H9 (cell line): ENCODE measurements at regions not wholly inside any gene's neighbourhood (a gene's known extent, or its start where the extent isn't known, plus 50 kb on each side); places are given as distances from the start of the nearest gene placed in this dataset.

Experiments used
- DNase-seq: peaks from one replicate; pipeline ENCODE4 v3.0.0-alpha.2; 2017
- H2AFZ ChIP-seq: one replicate; pipeline ENCODE4 v1.6.1; 2013; ENCODE audit warnings: mild to moderate bottlenecking, low read length, control low read depth, moderate library complexity
- H2AK5ac ChIP-seq: 2 replicates; pipeline ENCODE4 v1.6.1; 2013; ENCODE audit warnings: low read length, control low read depth, mixed read lengths; ENCODE audit not compliant: insufficient read length
- H2BK120ac ChIP-seq: one replicate; pipeline ENCODE4 v1.6.1; 2013; ENCODE audit warnings: low read depth, mild to moderate bottlenecking, low read length, control low read depth, inconsistent platforms; ENCODE audit not compliant: poor library complexity, severe bottlenecking
- H2BK12ac ChIP-seq: 2 replicates; pipeline ENCODE4 v1.6.1; 2013; ENCODE audit warnings: low read length, control low read depth, mixed read lengths, low read depth; ENCODE audit not compliant: insufficient read length
- H2BK15ac ChIP-seq: 2 replicates; pipeline ENCODE4 v1.6.1; 2013; ENCODE audit warnings: low read depth, low read length, control low read depth
- H2BK20ac ChIP-seq: one replicate; pipeline ENCODE4 v1.6.1; 2013; ENCODE audit warnings: low read depth, mild to moderate bottlenecking, low read length, control low read depth, inconsistent platforms; ENCODE audit not compliant: poor library complexity, severe bottlenecking
- H2BK5ac ChIP-seq: 2 replicates; pipeline ENCODE4 v1.6.1; 2013; ENCODE audit warnings: low read length, control low read depth, mixed read lengths; ENCODE audit not compliant: insufficient read length
- H3K14ac ChIP-seq: 2 replicates; pipeline ENCODE4 v1.6.1; 2013; ENCODE audit warnings: low read length, control low read depth; ENCODE audit not compliant: insufficient read depth
- H3K18ac ChIP-seq: 2 replicates; pipeline ENCODE4 v1.6.1; 2013; ENCODE audit warnings: low read depth, mild to moderate bottlenecking, mixed read lengths, low read length, control low read depth; ENCODE audit not compliant: insufficient read length
- H3K23ac ChIP-seq: 2 replicates; pipeline ENCODE4 v1.6.1; 2013; ENCODE audit warnings: low read length, control low read depth, mixed read lengths, low read depth; ENCODE audit not compliant: insufficient read length
- H3K23me2 ChIP-seq: 2 replicates; pipeline ENCODE4 v1.6.1; 2013; ENCODE audit warnings: low read depth, mild to moderate bottlenecking, mixed read lengths, low read length, control low read depth; ENCODE audit not compliant: insufficient read length, poor library complexity, severe bottlenecking
- H3K27ac ChIP-seq: 2 replicates; pipeline ENCODE4 v1.5.1; 2013; ENCODE audit warnings: low read length, control low read depth, mixed read lengths, low read depth; ENCODE audit not compliant: insufficient read length
- H3K27me3 ChIP-seq: 2 replicates; pipeline ENCODE4 v1.6.1; 2013; ENCODE audit warnings: low read length, control low read depth, inconsistent platforms; ENCODE audit not compliant: insufficient read depth
- H3K4ac ChIP-seq: 2 replicates; pipeline ENCODE4 v1.6.1; 2013; ENCODE audit warnings: low read depth, mild to moderate bottlenecking, control low read depth, inconsistent platforms, low read length, moderate library complexity
- H3K4me1 ChIP-seq: 2 replicates; pipeline ENCODE4 v1.6.1; 2013; ENCODE audit warnings: low read length, control low read depth, inconsistent platforms; ENCODE audit not compliant: insufficient read depth
- H3K4me2 ChIP-seq: 2 replicates; pipeline ENCODE4 v1.6.1; 2013; ENCODE audit warnings: low read length, control low read depth, mixed read lengths; ENCODE audit not compliant: insufficient read length, insufficient read depth
- H3K56ac ChIP-seq: 2 replicates; pipeline ENCODE4 v1.6.1; 2013; ENCODE audit warnings: low read depth, mild to moderate bottlenecking, mixed read lengths, low read length, control low read depth; ENCODE audit not compliant: insufficient read length
- H3K79me1 ChIP-seq: 2 replicates; pipeline ENCODE4 v1.6.1; 2013; ENCODE audit warnings: low read depth, mild to moderate bottlenecking, moderate library complexity, low read length, control low read depth, inconsistent platforms; ENCODE audit not compliant: insufficient read depth, poor library complexity, severe bottlenecking
- H3K79me2 ChIP-seq: 2 replicates; pipeline ENCODE4 v1.6.1; 2013; ENCODE audit warnings: low read length, control low read depth, inconsistent platforms; ENCODE audit not compliant: insufficient read depth
- H3K9ac ChIP-seq: 2 replicates; pipeline ENCODE4 v1.6.1; 2013; ENCODE audit warnings: low read length, control low read depth, mixed read lengths; ENCODE audit not compliant: insufficient read length; ENCODE audit errors: extremely low read depth
- H3K9me3 ChIP-seq: one replicate; pipeline ENCODE4 v1.6.1; 2013; ENCODE audit warnings: low read depth, low read length, inconsistent platforms; ENCODE audit not compliant: control insufficient read depth
- H3T11ph ChIP-seq: one replicate; pipeline ENCODE4 v1.6.1; 2013; ENCODE audit warnings: mild to moderate bottlenecking, low read length, control low read depth, inconsistent platforms
- H4K20me1 ChIP-seq: one replicate; pipeline ENCODE4 v1.6.1; 2013; ENCODE audit not compliant: control insufficient read depth, insufficient read length, insufficient read depth
- H4K5ac ChIP-seq: 2 replicates; pipeline ENCODE4 v1.6.1; 2013; ENCODE audit warnings: low read depth, mild to moderate bottlenecking, mixed read lengths, low read length, control low read depth; ENCODE audit not compliant: insufficient read length
- H4K8ac ChIP-seq: replicated peaks from 2 replicates; pipeline ENCODE4 v1.6.1; 2013; ENCODE audit warnings: low read length, control low read depth, mixed read lengths, low read depth; ENCODE audit not compliant: insufficient read length
- H4K91ac ChIP-seq: 2 replicates; pipeline ENCODE4 v1.6.1; 2013; ENCODE audit warnings: low read depth, mild to moderate bottlenecking, moderate library complexity, mixed read lengths, low read length, control low read depth; ENCODE audit not compliant: insufficient read length
- H3K27ac Mint-ChIP-seq, 3 experiments: 2 replicates in 2 of 3; 3 replicates in 1 of 3; pipeline ENCODE4 v1.8.0; 2020 to 2021; ENCODE audit warnings: mixed read lengths in 3 of 3, mild to moderate bottlenecking in 1 of 3, moderate library complexity in 1 of 3
- H3K27me3 Mint-ChIP-seq: 2 replicates; pipeline ENCODE4 v1.8.0; 2021; ENCODE audit warnings: low read depth, mild to moderate bottlenecking, moderate library complexity, mixed read lengths
- H3K36me3 Mint-ChIP-seq, 3 experiments: 2 replicates in 2 of 3; 3 replicates in 1 of 3; pipeline ENCODE4 v1.8.0; 2020 to 2021; ENCODE audit warnings: low read depth in 3 of 3, mixed read lengths in 3 of 3; ENCODE audit not compliant: insufficient read depth in 1 of 3
- H3K4me1 Mint-ChIP-seq, 2 experiments: 2 replicates each; pipeline ENCODE4 v1.8.0; 2020; ENCODE audit warnings: mixed read lengths in 2 of 2
- H3K4me3 Mint-ChIP-seq, 2 experiments: 2 replicates in 1 of 2; 3 replicates in 1 of 2; pipeline ENCODE4 v1.8.0; 2020 to 2021; ENCODE audit warnings: mild to moderate bottlenecking in 2 of 2, mixed read lengths in 2 of 2, moderate library complexity in 1 of 2
- H3K9me3 Mint-ChIP-seq, 2 experiments: 2 replicates in 1 of 2; 3 replicates in 1 of 2; pipeline ENCODE4 v1.8.0; 2020; ENCODE audit warnings: mild to moderate bottlenecking in 2 of 2, mixed read lengths in 2 of 2, moderate library complexity in 1 of 2
- CTCF ChIP-seq: fragments of 200-600 bp; sonication (generic); conservative IDR thresholded peaks from 3 replicates; pipeline ENCODE4 v1.8.0; 2021; ENCODE audit warnings: antibody characterized with exemption, mild to moderate bottlenecking
- WGBS: extraction: QIAGEN DNeasy Blood & Tissue Kit; methylation state at CpG from one replicate; pipeline ENCODE4 v1.1.7; 2013; ENCODE audit warnings: missing lambda C conversion rate, low lambda C conversion rate, mixed read lengths; ENCODE audit not compliant: insufficient read length; ENCODE audit errors: extremely low coverage; 5-methylcytosine and 5-hydroxymethylcytosine counted together

GRCh38 chr10:44244745-44245600 lies 139.9 kb downstream of the CXCL12 start:
- Histone ChIP-seq H3K4ac (no peak overlapping the region), H2BK12ac (no peak overlapping the region), H3K56ac (no peak overlapping the region), H4K8ac (no peak overlapping the region), H3K9ac (no peak overlapping the region), H3K27me3 (no peaks in the 10 kb centered on the region; the same call in 1 of the 2 replicates), H3K4me1 (peaks cover 3% of the 10 kb centered on the region), H2BK15ac (no peak overlapping the region), H2BK120ac (no peak overlapping the region), H4K5ac (no peak overlapping the region), H3T11ph (no peak overlapping the region), H3K4me2 (no peak overlapping the region), H3K14ac (no peak overlapping the region), H2BK20ac (no peak overlapping the region), H4K91ac (no peak overlapping the region), H2BK5ac (no peak overlapping the region), H4K20me1 (no peaks in the 10 kb centered on the region), H3K79me2 (no peaks in the 10 kb centered on the region), H3K9me3 (no peaks in the 10 kb centered on the region), H3K18ac (no peak overlapping the region), H2AK5ac (no peak overlapping the region), H2AFZ (no peak overlapping the region), H3K79me1 (no peaks in the 10 kb centered on the region), H3K23me2 (no peaks in the 10 kb centered on the region), H3K23ac (no peak overlapping the region), H3K27ac (no peak overlapping the region)
- no peak for TF ChIP-seq CTCF
- peaks cover 0 to 18% (median 6%) of the 10 kb centered on the region in 3 experiments; a peak in 6 of 7 replicates for H3K36me3 Mint-ChIP-seq
- no peak for DNase-seq
- H3K27ac Mint-ChIP-seq: no peak overlapping the region; a peak in 1 of 7 replicates
- H3K27me3 Mint-ChIP-seq: peaks cover 70% of the 10 kb centered on the region
- no CpG with 5 or more reads among the region's 9 CpGs for WGBS
- H3K9me3 Mint-ChIP-seq: peaks cover 14 to 20% of the 10 kb centered on the region in 2 experiments
- no peak overlapping the region for H3K4me3 Mint-ChIP-seq
- H3K4me1 Mint-ChIP-seq: peaks cover 17 to 20% of the 10 kb centered on the region in 2 experiments
